ENCODE measurements at regions not wholly inside any gene's neighbourhood (a gene's known extent, or its start where the extent isn't known, plus 50 kb on each side); places are given as distances from the start of the nearest gene placed in this dataset.

DNA sequence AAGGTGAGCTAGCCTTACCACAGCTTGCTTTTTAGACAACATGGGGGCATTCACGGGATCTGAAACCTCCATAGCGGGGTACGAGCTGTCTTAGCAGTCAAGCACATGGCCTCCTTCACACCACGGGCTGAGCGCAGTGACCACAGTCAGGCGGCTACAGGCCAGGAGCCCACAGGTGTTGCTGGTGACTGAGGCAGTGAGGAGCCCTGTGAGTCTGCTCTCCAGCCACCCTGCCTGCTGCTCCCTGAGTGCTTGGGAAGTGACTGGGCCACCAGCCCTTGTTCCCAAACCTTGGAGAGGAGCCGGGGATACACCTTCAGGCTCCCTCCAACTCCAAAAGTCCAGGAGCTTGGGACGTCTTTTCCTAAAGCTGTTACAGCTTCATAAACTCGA lies 418.1 kb upstream of the MYT1L start:
- TF ChIP-seq POLR2A (IDR thresholded peaks at IDR 0.05) (no peak), CTCF (IDR thresholded peaks at IDR 0.05) (no peak)

Measured in sigmoid colon (tissue), 3 donors.